ENCODE measurements at regions not wholly inside any gene's neighbourhood (a gene's known extent, or its start where the extent isn't known, plus 50 kb on each side); places are given as distances from the start of the nearest gene placed in this dataset.

- no peak overlapping the region for H3K56ac ChIP-seq (ENCODE audit: low read length)
- no peak overlapping the region for H3K4me2 ChIP-seq (ENCODE audit: low read length)
- no CpG with 5 or more reads among the region's 1 CpG for WGBS (ENCODE audit: extremely low coverage, insufficient coverage, low lambda C conversion rate)
- no peaks in the 10 kb centered on the region for H3K36me3 ChIP-seq (ENCODE audit: control insufficient read depth, insufficient read depth, low read length)
- no peak overlapping the region for H3K18ac ChIP-seq (ENCODE audit: low read length)
- no peak overlapping the region for H3K4me3 ChIP-seq (ENCODE audit: low read length)
- H3K79me1 ChIP-seq (ENCODE audit: low read length), result no peaks in the 10 kb centered on the region
- no peaks in the 10 kb centered on the region for H3K79me2 ChIP-seq (ENCODE audit: control insufficient read depth, insufficient read depth, low read length)
- H4K5ac ChIP-seq (ENCODE audit: low read length), result no peak overlapping the region
- H3K27ac ChIP-seq (ENCODE audit: low read depth, low read length), result no peak overlapping the region
- no peak overlapping the region for H2BK15ac ChIP-seq (replicated peaks; ENCODE audit: low read depth)
- H3K23ac ChIP-seq (ENCODE audit: low read length), result no peak overlapping the region
- H2AK5ac ChIP-seq (ENCODE audit: low read length), result no peak overlapping the region
- DNase-seq, result no peak
- H2BK5ac ChIP-seq (ENCODE audit: low read length), result no peak overlapping the region
- H4K8ac ChIP-seq (ENCODE audit: low read depth, low read length), result no peak overlapping the region
- no peak overlapping the region for H3K4ac ChIP-seq (ENCODE audit: low read depth, low read length)
- H3K9ac ChIP-seq (ENCODE audit: low read length), result no peak overlapping the region
- no peaks in the 10 kb centered on the region for H3K4me1 ChIP-seq (ENCODE audit: control insufficient read depth, low read depth, low read length)
- H2BK120ac ChIP-seq (ENCODE audit: low read depth, low read length), result no peak overlapping the region
- H3K27me3 ChIP-seq (ENCODE audit: insufficient read depth, low read length, poor library complexity), result no peaks in the 10 kb centered on the region
Observed at GRCh38 chr6:95142661-95143335, 434.5 kb upstream of the MANEA start.

GRCh38 chr6:95143408-95144180, 433.7 kb upstream of the MANEA start:
- Histone ChIP-seq H2BK120ac (ENCODE audit: low read depth, low read length) (no peak overlapping the region), H3K4me2 (ENCODE audit: low read length) (no peak overlapping the region), H3K79me1 (ENCODE audit: low read length) (no peaks in the 10 kb centered on the region), H3K4ac (ENCODE audit: low read depth, low read length) (no peak overlapping the region), H4K5ac (ENCODE audit: low read length) (no peak overlapping the region), H3K27ac (ENCODE audit: low read depth, low read length) (no peak overlapping the region), H3K9ac (ENCODE audit: low read length) (no peak overlapping the region), H3K4me3 (ENCODE audit: low read length) (no peak overlapping the region), H3K18ac (ENCODE audit: low read length) (no peak overlapping the region), H3K56ac (ENCODE audit: low read length) (no peak overlapping the region), H2AK5ac (ENCODE audit: low read length) (no peak overlapping the region), H2BK15ac (replicated peaks; ENCODE audit: low read depth) (no peak overlapping the region), H3K23ac (ENCODE audit: low read length) (no peak overlapping the region), H4K8ac (ENCODE audit: low read depth, low read length) (no peak overlapping the region), H3K4me1 (ENCODE audit: control insufficient read depth, low read depth, low read length) (no peaks in the 10 kb centered on the region), H3K79me2 (ENCODE audit: control insufficient read depth, insufficient read depth, low read length) (no peaks in the 10 kb centered on the region), H3K27me3 (ENCODE audit: insufficient read depth, low read length, poor library complexity) (no peaks in the 10 kb centered on the region), H3K36me3 (ENCODE audit: control insufficient read depth, insufficient read depth, low read length) (no peaks in the 10 kb centered on the region), H2BK5ac (ENCODE audit: low read length) (no peak overlapping the region)
- whole genome bisulfite sequencing (ENCODE audit: extremely low coverage, insufficient coverage, low lambda C conversion rate), result no CpG with 5 or more reads among the region's 5 CpGs
- peak; percentile 2 for DNase-seq

DNA sequence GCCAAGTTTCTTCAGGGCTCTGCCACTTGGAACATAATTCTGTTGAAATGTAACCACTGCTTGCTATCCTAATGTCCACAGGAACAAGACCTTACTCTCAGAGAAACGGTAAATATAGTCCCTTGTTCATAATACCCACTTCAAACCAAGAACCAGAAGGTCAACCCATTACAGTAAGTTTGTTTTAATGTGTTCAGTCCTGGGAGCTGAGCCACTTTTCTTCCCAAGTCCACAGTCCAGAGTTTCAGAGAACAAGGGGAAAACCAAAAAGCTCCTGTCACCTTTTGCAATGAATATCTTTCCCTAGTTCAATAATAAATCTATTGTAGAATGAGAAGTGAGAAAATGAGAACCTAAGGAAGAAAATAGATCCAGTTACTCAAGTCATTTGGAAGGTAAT, 431.9 kb upstream of the MANEA start:
- Histone ChIP-seq H3K27ac (ENCODE audit: low read depth, low read length) (no peak overlapping the region), H3K4me2 (ENCODE audit: low read length) (no peak overlapping the region), H4K8ac (ENCODE audit: low read depth, low read length) (no peak overlapping the region), H3K4me1 (ENCODE audit: control insufficient read depth, low read depth, low read length) (no peaks in the 10 kb centered on the region), H3K79me2 (ENCODE audit: control insufficient read depth, insufficient read depth, low read length) (no peaks in the 10 kb centered on the region), H3K36me3 (ENCODE audit: control insufficient read depth, insufficient read depth, low read length) (no peaks in the 10 kb centered on the region), H3K4ac (ENCODE audit: low read depth, low read length) (no peak overlapping the region), H3K23ac (ENCODE audit: low read length) (no peak overlapping the region), H3K4me3 (ENCODE audit: low read length) (no peak overlapping the region), H2BK120ac (ENCODE audit: low read depth, low read length) (no peak overlapping the region), H3K79me1 (ENCODE audit: low read length) (no peaks in the 10 kb centered on the region), H2BK15ac (replicated peaks; ENCODE audit: low read depth) (no peak overlapping the region), H2AK5ac (ENCODE audit: low read length) (no peak overlapping the region), H3K9ac (ENCODE audit: low read length) (no peak overlapping the region), H4K5ac (ENCODE audit: low read length) (no peak overlapping the region), H2BK5ac (ENCODE audit: low read length) (no peak overlapping the region), H3K27me3 (ENCODE audit: insufficient read depth, low read length, poor library complexity) (no peaks in the 10 kb centered on the region), H3K18ac (ENCODE audit: low read length) (no peak overlapping the region), H3K56ac (ENCODE audit: low read length) (no peak overlapping the region)
- DNase-seq, result no peak
- no CpG with 5 or more reads among the region's 1 CpG for WGBS (ENCODE audit: extremely low coverage, insufficient coverage, low lambda C conversion rate)

DNA sequence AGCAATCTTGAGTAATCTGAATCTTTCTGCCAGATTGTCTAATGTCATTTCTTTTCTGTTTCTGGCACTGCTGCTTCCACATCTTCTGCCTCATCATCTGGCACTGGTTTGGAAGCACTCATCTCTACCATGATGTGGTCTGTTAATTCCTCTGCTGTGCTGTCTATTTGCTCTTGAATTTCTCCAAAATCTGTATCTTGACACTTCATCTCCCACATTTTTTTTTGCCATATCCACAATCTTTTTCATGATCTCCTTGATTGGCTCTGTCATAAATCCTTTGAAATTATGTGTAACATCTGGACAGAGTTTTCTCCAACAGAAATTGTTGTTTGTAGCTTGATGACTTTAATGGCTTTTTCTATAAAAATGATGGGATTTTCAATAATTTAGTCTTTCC, 417.8 kb upstream of the MANEA start:
- Histone ChIP-seq H3K79me1 (ENCODE audit: low read length) (no peaks in the 10 kb centered on the region), H4K8ac (ENCODE audit: low read depth, low read length) (no peak overlapping the region), H2AK5ac (ENCODE audit: low read length) (no peak overlapping the region), H3K9ac (ENCODE audit: low read length) (no peak overlapping the region), H2BK120ac (ENCODE audit: low read depth, low read length) (no peak overlapping the region), H3K27me3 (ENCODE audit: insufficient read depth, low read length, poor library complexity) (no peaks in the 10 kb centered on the region), H3K4me3 (ENCODE audit: low read length) (no peak overlapping the region), H3K4me2 (ENCODE audit: low read length) (no peak overlapping the region), H3K18ac (ENCODE audit: low read length) (no peak overlapping the region), H4K5ac (ENCODE audit: low read length) (no peak overlapping the region), H3K36me3 (ENCODE audit: control insufficient read depth, insufficient read depth, low read length) (no peaks in the 10 kb centered on the region), H2BK5ac (ENCODE audit: low read length) (no peak overlapping the region), H3K23ac (ENCODE audit: low read length) (no peak overlapping the region), H3K56ac (ENCODE audit: low read length) (no peak overlapping the region), H3K4me1 (ENCODE audit: control insufficient read depth, low read depth, low read length) (no peaks in the 10 kb centered on the region), H3K27ac (ENCODE audit: low read depth, low read length) (no peak overlapping the region), H2BK15ac (replicated peaks; ENCODE audit: low read depth) (no peak overlapping the region), H3K79me2 (ENCODE audit: control insufficient read depth, insufficient read depth, low read length) (no peaks in the 10 kb centered on the region), H3K4ac (ENCODE audit: low read depth, low read length) (no peak overlapping the region)
- DNase-seq, result no peak

- Histone ChIP-seq H3K27me3 (ENCODE audit: insufficient read depth, low read length, poor library complexity) (no peaks in the 10 kb centered on the region), H3K56ac (ENCODE audit: low read length) (no peak overlapping the region), H2BK5ac (ENCODE audit: low read length) (no peak overlapping the region), H2BK120ac (ENCODE audit: low read depth, low read length) (no peak overlapping the region), H3K4ac (ENCODE audit: low read depth, low read length) (no peak overlapping the region), H4K5ac (ENCODE audit: low read length) (no peak overlapping the region), H3K23ac (ENCODE audit: low read length) (no peak overlapping the region), H3K18ac (ENCODE audit: low read length) (no peak overlapping the region), H3K9ac (ENCODE audit: low read length) (no peak overlapping the region), H3K4me2 (ENCODE audit: low read length) (no peak overlapping the region), H2BK15ac (replicated peaks; ENCODE audit: low read depth) (no peak overlapping the region), H3K4me1 (ENCODE audit: control insufficient read depth, low read depth, low read length) (no peaks in the 10 kb centered on the region), H2AK5ac (ENCODE audit: low read length) (no peak overlapping the region), H3K79me2 (ENCODE audit: control insufficient read depth, insufficient read depth, low read length) (no peaks in the 10 kb centered on the region), H4K8ac (ENCODE audit: low read depth, low read length) (no peak overlapping the region), H3K36me3 (ENCODE audit: control insufficient read depth, insufficient read depth, low read length) (no peaks in the 10 kb centered on the region), H3K27ac (ENCODE audit: low read depth, low read length) (no peak overlapping the region), H3K4me3 (ENCODE audit: low read length) (no peak overlapping the region), H3K79me1 (ENCODE audit: low read length) (no peaks in the 10 kb centered on the region)
- DNase-seq, result no peak
- WGBS (ENCODE audit: extremely low coverage, insufficient coverage, low lambda C conversion rate), result no CpG with 5 or more reads among the region's 2 CpGs
Observed at GRCh38 chr6:95169775-95170174, 407.6 kb upstream of the MANEA start.
